GM23338 (cell line): ENCODE measurements at regions not wholly inside any gene's neighbourhood (a gene's known extent, or its start where the extent isn't known, plus 50 kb on each side); places are given as distances from the start of the nearest gene placed in this dataset.

ENCODE experiments used
- ATAC-seq: fragments of 200-7000 bp; cut with Tn5 transposase; 3 replicates; pipeline ENCODE4 v1.9.1; 2020
- DNase-seq: peaks from one replicate; pipeline ENCODE4 v3.0.0-alpha.2; 2015; ENCODE audit warnings: low spot score
- H2AFZ ChIP-seq: fragments of 200-600 bp; sonication (generic); 2 replicates; pipeline ENCODE4 v1.8.0; 2016; ENCODE audit warnings: antibody characterized with exemption, mild to moderate bottlenecking, moderate library complexity
- H3F3A ChIP-seq: fragments of 200-600 bp; sonication (generic); replicated peaks from 2 replicates; pipeline ENCODE4 v1.8.0; 2017; ENCODE audit warnings: antibody characterized with exemption, mixed run types, low read depth
- H3K27ac ChIP-seq: fragments of 200-600 bp; sonication (generic); 2 replicates; pipeline ENCODE4 v1.6.1; 2016; ENCODE audit warnings: low read depth
- H3K27me3 ChIP-seq: fragments of 200-600 bp; sonication (generic); 2 replicates; pipeline ENCODE4 v1.8.0; 2016; ENCODE audit warnings: mild to moderate bottlenecking, mixed run types, moderate library complexity; ENCODE audit not compliant: insufficient read depth
- H3K36me3 ChIP-seq: fragments of 200-600 bp; sonication (generic); 2 replicates; pipeline ENCODE4 v1.8.0; 2016; ENCODE audit warnings: mild to moderate bottlenecking; ENCODE audit not compliant: insufficient read depth
- H3K4me1 ChIP-seq: fragments of 200-600 bp; sonication (generic); 2 replicates; pipeline ENCODE4 v1.8.0; 2016; ENCODE audit warnings: mild to moderate bottlenecking, moderate library complexity; ENCODE audit not compliant: insufficient read depth
- H3K4me2 ChIP-seq: fragments of 200-600 bp; sonication (generic); 2 replicates; pipeline ENCODE4 v1.7.1; 2017; ENCODE audit warnings: mixed run types
- H3K4me3 ChIP-seq: fragments of 200-600 bp; sonication (generic); 2 replicates; pipeline ENCODE4 v1.6.1; 2016; ENCODE audit warnings: mixed run types
- H3K79me2 ChIP-seq: fragments of 200-600 bp; sonication (generic); replicated peaks from 2 replicates; pipeline ENCODE4 v1.8.0; 2017; ENCODE audit warnings: mild to moderate bottlenecking; ENCODE audit not compliant: insufficient read depth
- H3K9me2 ChIP-seq: fragments of 200-600 bp; sonication (generic); 2 replicates; pipeline ENCODE4 v1.8.0; 2017; ENCODE audit not compliant: insufficient read depth
- H4K20me1 ChIP-seq: fragments of 200-600 bp; sonication (generic); replicated peaks from 2 replicates; pipeline ENCODE4 v1.8.0; 2017; ENCODE audit warnings: mild to moderate bottlenecking; ENCODE audit not compliant: insufficient read depth
- H3K27ac Mint-ChIP-seq: 2 replicates; pipeline ENCODE4 v1.8.0; 2020; ENCODE audit warnings: inconsistent platforms, mild to moderate bottlenecking, moderate library complexity, mixed read lengths
- H3K27me3 Mint-ChIP-seq: 3 replicates; pipeline ENCODE4 v1.8.0; 2022; ENCODE audit warnings: low read depth, mild to moderate bottlenecking, moderate library complexity, mixed read lengths, inconsistent platforms; ENCODE audit not compliant: insufficient read depth, poor library complexity
- H3K36me3 Mint-ChIP-seq: 3 replicates; pipeline ENCODE4 v1.8.0; 2021; ENCODE audit warnings: low read depth, mild to moderate bottlenecking, inconsistent platforms, moderate library complexity, mixed read lengths
- H3K4me1 Mint-ChIP-seq: 3 replicates; pipeline ENCODE4 v1.8.0; 2020; ENCODE audit warnings: mild to moderate bottlenecking, inconsistent platforms, mixed read lengths
- H3K4me3 Mint-ChIP-seq: 3 replicates; pipeline ENCODE4 v1.8.0; 2021; ENCODE audit warnings: moderate library complexity, mild to moderate bottlenecking, inconsistent platforms, mixed read lengths
- H3K9me3 Mint-ChIP-seq: 3 replicates; pipeline ENCODE4 v1.8.0; 2020; ENCODE audit warnings: moderate library complexity, mild to moderate bottlenecking, inconsistent platforms, mixed read lengths
- CREB1 ChIP-seq: fragments of 250-450 bp; sonication (Bioruptor Pico); IDR thresholded peaks from 2 replicates; pipeline ENCODE4 v1.5.0; 2020; ENCODE audit warnings: low read depth, mild to moderate bottlenecking, moderate library complexity
- EZH2phosphoT487 ChIP-seq: fragments of 200-600 bp; sonication (generic); IDR thresholded peaks from one replicate; pipeline ENCODE4 v1.8.1; 2018; ENCODE audit warnings: antibody characterized with exemption; ENCODE audit not compliant: unreplicated experiment
- NANOG ChIP-seq: IDR thresholded peaks from 2 replicates; pipeline ENCODE4 v1.6.1; 2016; ENCODE audit warnings: antibody characterized with exemption, borderline replicate concordance
- REST ChIP-seq: IDR thresholded peaks from one replicate; pipeline ENCODE4 v1.6.1; 2018; ENCODE audit warnings: antibody characterized with exemption; ENCODE audit not compliant: unreplicated experiment
- STAT1 ChIP-seq: IDR thresholded peaks from one replicate; pipeline ENCODE4 v1.6.1; 2016; ENCODE audit warnings: antibody characterized with exemption; ENCODE audit not compliant: unreplicated experiment
- ZNF114 ChIP-seq: fragments of 250-450 bp; sonication (Bioruptor Pico); IDR thresholded peaks from 2 replicates; pipeline ENCODE4 v1.5.0; 2020; ENCODE audit warnings: mild to moderate bottlenecking, moderate library complexity
- ZNF331 ChIP-seq: fragments of 250-450 bp; sonication (Bioruptor Pico); IDR thresholded peaks from 2 replicates; pipeline ENCODE4 v1.5.0; 2020; ENCODE audit warnings: low read depth, mild to moderate bottlenecking, moderate library complexity
- TF ChIP-seq, protein P1 (sequence below), 2 experiments: fragments of 200-600 bp in 1 of 2; sonication (generic) in 1 of 2; conservative IDR thresholded peaks; 2 replicates each; pipeline versions ENCODE4 v1.5.1 to v1.6.1; 2016 to 2017; ENCODE audit warnings: antibody characterized with exemption in 2 of 2, low read depth in 2 of 2, mild to moderate bottlenecking in 2 of 2, moderate library complexity in 1 of 2

DNA sequence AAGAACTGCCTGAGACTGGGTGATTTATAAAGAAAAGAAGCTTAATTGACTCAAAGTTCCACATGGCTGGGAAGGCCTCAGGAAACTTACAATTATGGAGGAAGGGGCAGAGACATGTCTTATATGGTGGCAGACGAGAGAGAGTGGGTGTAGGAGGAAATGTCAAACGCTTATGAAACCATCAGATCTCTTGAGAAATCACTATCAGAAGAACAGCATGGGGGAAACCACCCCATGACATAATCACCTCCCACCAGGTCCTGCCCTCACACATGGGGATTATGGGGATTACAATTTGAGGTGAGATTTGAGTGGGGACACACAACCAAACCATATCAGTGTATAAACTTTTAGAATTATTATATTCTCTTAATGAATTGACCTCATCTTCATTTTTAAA, 335.9 kb upstream of the DPYD start:
- no peaks in the 10 kb centered on the region for H3K9me3 Mint-ChIP-seq
- H2AFZ ChIP-seq, result no peak overlapping the region
- TF ChIP-seq NANOG (no peak), EZH2phosphoT487 (no peak), REST (no peak), ZNF114 (CRISPR knock-in tag) (no peak)
- TF ChIP-seq, protein P1, sequence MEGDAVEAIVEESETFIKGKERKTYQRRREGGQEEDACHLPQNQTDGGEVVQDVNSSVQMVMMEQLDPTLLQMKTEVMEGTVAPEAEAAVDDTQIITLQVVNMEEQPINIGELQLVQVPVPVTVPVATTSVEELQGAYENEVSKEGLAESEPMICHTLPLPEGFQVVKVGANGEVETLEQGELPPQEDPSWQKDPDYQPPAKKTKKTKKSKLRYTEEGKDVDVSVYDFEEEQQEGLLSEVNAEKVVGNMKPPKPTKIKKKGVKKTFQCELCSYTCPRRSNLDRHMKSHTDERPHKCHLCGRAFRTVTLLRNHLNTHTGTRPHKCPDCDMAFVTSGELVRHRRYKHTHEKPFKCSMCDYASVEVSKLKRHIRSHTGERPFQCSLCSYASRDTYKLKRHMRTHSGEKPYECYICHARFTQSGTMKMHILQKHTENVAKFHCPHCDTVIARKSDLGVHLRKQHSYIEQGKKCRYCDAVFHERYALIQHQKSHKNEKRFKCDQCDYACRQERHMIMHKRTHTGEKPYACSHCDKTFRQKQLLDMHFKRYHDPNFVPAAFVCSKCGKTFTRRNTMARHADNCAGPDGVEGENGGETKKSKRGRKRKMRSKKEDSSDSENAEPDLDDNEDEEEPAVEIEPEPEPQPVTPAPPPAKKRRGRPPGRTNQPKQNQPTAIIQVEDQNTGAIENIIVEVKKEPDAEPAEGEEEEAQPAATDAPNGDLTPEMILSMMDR (conservative IDR thresholded peaks at IDR 0.05; ENCODE audit: low read depth in 2 of 2), result no peak
- peaks cover 3% of the 10 kb centered on the region for H3K27me3 Mint-ChIP-seq
- ATAC-seq (no peak), DNase-seq (no peak)
- no peak overlapping the region for H3K4me3 Mint-ChIP-seq
- no peaks in the 10 kb centered on the region for H4K20me1 ChIP-seq
- no peak overlapping the region for H3K27ac Mint-ChIP-seq
- H3K4me3 ChIP-seq, result no peak overlapping the region
- no peak overlapping the region for H3K4me2 ChIP-seq
- H3K36me3 ChIP-seq, result no peaks in the 10 kb centered on the region
- H3K27me3 ChIP-seq, result no peaks in the 10 kb centered on the region
- H3K9me2 ChIP-seq, result peaks cover 2% of the 10 kb centered on the region; the same call in 1 of the 2 replicates
- 0 out of 3 replicates have a peak, but pooled peaks cover 4% of the 10 kb centered on the region for H3K36me3 Mint-ChIP-seq
- H3K4me1 Mint-ChIP-seq, result peaks cover 8% of the 10 kb centered on the region
- H3K27ac ChIP-seq, result no peak overlapping the region
- H3K79me2 ChIP-seq, result no peaks in the 10 kb centered on the region
- no peaks in the 10 kb centered on the region for H3F3A ChIP-seq
- peaks cover 14% of the 10 kb centered on the region for H3K4me1 ChIP-seq

- no peaks in the 10 kb centered on the region for H3K79me2 ChIP-seq
- Mint-ChIP-seq H3K4me3 (no peak overlapping the region), H3K27ac (no peak overlapping the region), H3K27me3 (peaks cover 3% of the 10 kb centered on the region), H3K4me1 (peaks cover 8% of the 10 kb centered on the region), H3K36me3 (peaks cover 11% of the 10 kb centered on the region; the same call in 2 of the 3 replicates), H3K9me3 (peaks cover 20% of the 10 kb centered on the region; the same call in 2 of the 3 replicates)
- peak overlapping the region; percentile 28; the same call in 1 of the 2 replicates for H3K4me2 ChIP-seq
- no peaks in the 10 kb centered on the region for H3F3A ChIP-seq
- no peak overlapping the region for H3K4me3 ChIP-seq
- peak; percentile 83 for ATAC-seq
- no peak overlapping the region for H2AFZ ChIP-seq
- no peaks in the 10 kb centered on the region for H4K20me1 ChIP-seq
- no peaks in the 10 kb centered on the region for H3K36me3 ChIP-seq
- H3K27me3 ChIP-seq, result no peaks in the 10 kb centered on the region
- peaks cover 8% of the 10 kb centered on the region; the same call in 1 of the 2 replicates for H3K9me2 ChIP-seq
- DNase-seq, result peak; percentile 46
- H3K27ac ChIP-seq, result no peak overlapping the region
- H3K4me1 ChIP-seq, result peaks cover 14% of the 10 kb centered on the region
- TF ChIP-seq ZNF331 (CRISPR knock-in tag), result no peak
- no peak for TF ChIP-seq NANOG
- TF ChIP-seq CREB1 (CRISPR knock-in tag), result no peak
- no peak for TF ChIP-seq REST
- TF ChIP-seq STAT1, result no peak
Measured at GRCh38 chr1:98253145-98253544, 332.3 kb upstream of the DPYD start.
